Dedifferentiated amniotic fluid mesenchymal stem cell (primary cell): ENCODE measurements at regions not wholly inside any gene's neighbourhood (a gene's known extent, or its start where the extent isn't known, plus 50 kb on each side); places are given as distances from the start of the nearest gene placed in this dataset.
"Not testable (repeated sequence)": the region's sequence is repeated elsewhere in the genome, so short reads cannot be mapped to it uniquely, and the experiment has no call there.

ENCODE experiments used
- DNase-seq: peaks from one replicate; pipeline ENCODE4 v3.0.0-alpha.2; 2016; ENCODE audit errors: extremely low spot score

- DNase-seq, result no peak
Observed at GRCh38 chr2:16069663-16069932, 129.2 kb downstream of the MYCN start.

GRCh38 chr2:16068552-16068940 lies 128.2 kb downstream of the MYCN start:
- DNase-seq, result no peak

- DNase-seq, result no peak
Observed at GRCh38 chr2:16067866-16068551, 127.7 kb downstream of the MYCN start.

GRCh38 chr2:16067444-16067843 lies 127.1 kb downstream of the MYCN start:
- no peak for DNase-seq

GRCh38 chr2:16067037-16067406 lies 126.7 kb downstream of the MYCN start:
- DNase-seq, result no peak

GRCh38 chr2:16066261-16067036 lies 126.1 kb downstream of the MYCN start:
- DNase-seq, result no peak

GRCh38 chr2:16065272-16066069 lies 125.1 kb downstream of the MYCN start:
- not testable (repeated sequence) for DNase-seq

GRCh38 chr2:16064745-16065144 lies 124.4 kb downstream of the MYCN start:
- DNase-seq, result no peak

- no peak for DNase-seq
Observed at GRCh38 chr2:16063955-16064633, 123.7 kb downstream of the MYCN start.

- DNase-seq, result no peak
Observed at GRCh38 chr2:16063251-16063850, 123.0 kb downstream of the MYCN start.

- DNase-seq, result no peak
Observed at GRCh38 chr2:16062471-16063250, 122.3 kb downstream of the MYCN start.

- DNase-seq, result no peak
Observed at GRCh38 chr2:16061441-16062217, 121.3 kb downstream of the MYCN start.

- no peak for DNase-seq
Observed at GRCh38 chr2:16060936-16061338, 120.6 kb downstream of the MYCN start.

GRCh38 chr2:16060125-16060935 lies 120.0 kb downstream of the MYCN start:
- DNase-seq, result no peak

- DNase-seq, result no peak
Observed at GRCh38 chr2:16059393-16060016, 119.2 kb downstream of the MYCN start.

- DNase-seq, result no peak
Observed at GRCh38 chr2:16058747-16059358, 118.5 kb downstream of the MYCN start.

GRCh38 chr2:16058256-16058655 lies 117.9 kb downstream of the MYCN start:
- no peak for DNase-seq

- DNase-seq, result no peak
Observed at GRCh38 chr2:16057661-16058060, 117.3 kb downstream of the MYCN start.
